ENCODE measurements at regions not wholly inside any gene's neighbourhood (a gene's known extent, or its start where the extent isn't known, plus 50 kb on each side); places are given as distances from the start of the nearest gene placed in this dataset.

GRCh38 chr14:66039495-66039894 lies 446.7 kb upstream of the CCDC196 start:
- CTCF ChIA-PET = interaction anchor here (0.7 kb wide), 1 partner anchor 31 kb away, joined by 3 read pairs; no protein-coding TSS in a partner anchor

GRCh38 chr14:66041582-66041981 lies 444.6 kb upstream of the CCDC196 start:
- CTCF ChIA-PET = no interaction called here
- intact Hi-C loops (cut with micrococcal nuclease; ENCODE audit: unreplicated experiment) = no loop called here
- TF ChIP-seq CTCF (conservative IDR thresholded peaks at IDR 0.05; ENCODE audit: low read depth, low read length) = no peak
- no peak for TF ChIP-seq EZH2 (IDR thresholded peaks at IDR 0.05; ENCODE audit: borderline replicate concordance, low read depth, low read length, poor library complexity, severe bottlenecking)
- Histone ChIP-seq H3K27ac (ENCODE audit: low read depth, low read length, poor library complexity, severe bottlenecking) (no peak overlapping the region), H3K4me1 (ENCODE audit: insufficient read depth, low read length, poor library complexity, severe bottlenecking) (peaks cover 7% of the 10 kb centered on the region), H3K27me3 (replicated peaks; ENCODE audit: insufficient read depth, low read depth, low read length, poor library complexity) (no peaks in the 10 kb centered on the region), H3K9me3 (ENCODE audit: low read depth, low read length, poor library complexity, severe bottlenecking) (no peaks in the 10 kb centered on the region), H3K36me3 (ENCODE audit: insufficient read depth, low read length, poor library complexity, severe bottlenecking) (no peaks in the 10 kb centered on the region), H3K4me3 (ENCODE audit: low read depth, low read length, poor library complexity, severe bottlenecking) (no peak overlapping the region)
- POLR2A ChIA-PET (ENCODE audit: low non-redundant PET) = no interaction called here
- BruUV-seq (replicated peaks) = no TSS peak
- DNase-seq (ENCODE audit: low spot score) = no peak

More at GRCh38 chr14:66039495-66039894, 446.7 kb upstream of the CCDC196 start:
- no TSS peak for BruUV-seq (replicated peaks)
- Histone ChIP-seq H3K27me3 (replicated peaks; ENCODE audit: insufficient read depth, low read depth, low read length, poor library complexity) (no peaks in the 10 kb centered on the region), H3K27ac (ENCODE audit: low read depth, low read length, poor library complexity, severe bottlenecking) (no peak overlapping the region), H3K4me3 (ENCODE audit: low read depth, low read length, poor library complexity, severe bottlenecking) (no peak overlapping the region), H3K4me1 (ENCODE audit: insufficient read depth, low read length, poor library complexity, severe bottlenecking) (peaks cover 4% of the 10 kb centered on the region), H3K9me3 (ENCODE audit: low read depth, low read length, poor library complexity, severe bottlenecking) (no peaks in the 10 kb centered on the region), H3K36me3 (ENCODE audit: insufficient read depth, low read length, poor library complexity, severe bottlenecking) (no peaks in the 10 kb centered on the region)
- intact Hi-C loops (cut with micrococcal nuclease; ENCODE audit: unreplicated experiment) = no loop called here
- DNase-seq (ENCODE audit: low spot score) = no peak
- POLR2A ChIA-PET (ENCODE audit: low non-redundant PET) = no interaction called here
- TF ChIP-seq EZH2 (IDR thresholded peaks at IDR 0.05; ENCODE audit: borderline replicate concordance, low read depth, low read length, poor library complexity, severe bottlenecking) (no peak), CTCF (conservative IDR thresholded peaks at IDR 0.05; ENCODE audit: low read depth, low read length) (no peak)

DNA sequence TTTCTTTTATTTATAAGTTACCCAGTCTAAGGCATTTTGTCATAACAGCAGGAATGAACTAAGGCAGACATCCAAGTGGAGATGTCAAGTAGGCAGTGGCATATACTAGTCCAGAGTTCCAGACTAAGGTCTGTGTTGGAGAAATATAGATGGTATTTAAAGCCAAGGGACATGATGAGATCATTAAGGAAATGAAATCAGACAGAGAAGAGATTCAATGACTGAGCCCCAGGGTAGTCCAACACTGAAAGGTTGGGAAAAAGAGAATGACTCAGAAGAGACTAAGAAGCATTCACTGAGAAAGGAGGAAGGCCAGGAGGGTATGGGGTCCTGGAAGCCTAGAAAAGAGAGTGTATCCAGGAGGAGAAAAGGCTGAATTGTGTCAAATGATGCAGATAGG lies 442.2 kb upstream of the CCDC196 start:
- CTCF ChIA-PET = no interaction called here
- POLR2A ChIA-PET (ENCODE audit: low non-redundant PET) = no interaction called here

More for the DNA sequence above, 442.2 kb upstream of the CCDC196 start:
- intact Hi-C loops (cut with micrococcal nuclease; ENCODE audit: unreplicated experiment) = no loop called here
- Histone ChIP-seq H3K27ac (ENCODE audit: low read depth, low read length, poor library complexity, severe bottlenecking) (no peak overlapping the region), H3K4me1 (ENCODE audit: insufficient read depth, low read length, poor library complexity, severe bottlenecking) (peaks cover 3% of the 10 kb centered on the region), H3K27me3 (replicated peaks; ENCODE audit: insufficient read depth, low read depth, low read length, poor library complexity) (no peaks in the 10 kb centered on the region), H3K36me3 (ENCODE audit: insufficient read depth, low read length, poor library complexity, severe bottlenecking) (no peaks in the 10 kb centered on the region), H3K4me3 (ENCODE audit: low read depth, low read length, poor library complexity, severe bottlenecking) (no peak overlapping the region), H3K9me3 (ENCODE audit: low read depth, low read length, poor library complexity, severe bottlenecking) (no peaks in the 10 kb centered on the region)
- TF ChIP-seq EZH2 (IDR thresholded peaks at IDR 0.05; ENCODE audit: borderline replicate concordance, low read depth, low read length, poor library complexity, severe bottlenecking) (no peak), CTCF (conservative IDR thresholded peaks at IDR 0.05; ENCODE audit: low read depth, low read length) (no peak)
- BruUV-seq (replicated peaks) = no TSS peak
- DNase-seq (ENCODE audit: low spot score) = no peak
